ENCODE measurements at regions not wholly inside any gene's neighbourhood (a gene's known extent, or its start where the extent isn't known, plus 50 kb on each side); places are given as distances from the start of the nearest gene placed in this dataset.

DNA sequence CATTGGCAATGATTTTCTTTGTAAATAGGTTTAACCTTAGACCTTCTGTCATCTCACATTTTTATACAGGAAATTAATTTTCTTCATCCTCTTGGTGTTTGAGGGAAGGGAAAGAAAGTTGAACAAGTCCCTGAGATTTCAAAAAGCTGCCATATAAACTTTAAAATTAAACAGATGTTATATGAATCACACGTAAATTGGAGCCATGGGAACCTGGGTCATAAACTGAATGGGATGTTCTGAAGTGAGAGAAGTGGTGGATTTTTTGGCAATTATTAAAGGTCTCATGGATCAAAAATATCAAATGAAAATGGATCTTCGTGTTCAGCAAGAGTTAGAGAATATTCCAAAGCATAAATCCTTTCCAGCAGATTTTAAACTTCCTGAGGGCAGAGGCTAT is 242.2 kb downstream of the DMRT2 start:
- no peaks in the 10 kb centered on the region for H3K36me3 Mint-ChIP-seq (ENCODE audit: unreplicated experiment)
- H3K27ac Mint-ChIP-seq (ENCODE audit: unreplicated experiment): no peak overlapping the region

DNA sequence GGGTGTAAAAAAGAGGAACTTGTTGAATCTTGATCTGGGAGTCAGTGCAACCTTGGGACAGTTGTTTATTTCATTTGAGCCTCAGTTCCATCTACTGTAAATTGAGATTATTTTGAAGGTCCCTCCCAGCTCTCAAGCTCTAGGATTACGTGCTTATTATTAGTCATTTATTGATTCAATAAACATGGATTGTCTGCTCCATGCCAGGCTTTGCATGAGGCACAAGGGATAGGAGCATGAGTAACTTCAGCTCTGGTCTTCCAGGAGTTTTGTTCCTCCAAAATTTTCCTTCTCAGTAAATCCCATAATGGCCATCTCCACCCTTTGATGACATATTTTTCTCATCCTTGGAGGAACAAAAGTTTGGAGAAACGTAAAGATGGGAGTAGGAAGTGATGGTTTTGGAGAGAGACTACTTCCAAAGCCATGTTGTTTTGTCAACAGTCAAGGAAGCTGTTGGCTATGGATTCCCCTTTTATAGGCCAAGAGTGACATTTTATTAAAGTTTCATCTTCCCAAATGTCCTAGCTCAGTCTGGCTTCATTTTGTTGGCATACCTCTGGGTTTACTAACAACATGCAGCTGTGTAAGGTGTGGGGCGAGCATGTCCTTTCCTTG is 244.6 kb downstream of the DMRT2 start:
- no peak for DNase-seq (ENCODE audit: extremely low spot score, unreplicated experiment)
- H3K9me3 Mint-ChIP-seq (ENCODE audit: unreplicated experiment): peaks cover 13% of the 10 kb centered on the region
- H3K4me1 Mint-ChIP-seq (ENCODE audit: unreplicated experiment): no peaks in the 10 kb centered on the region
- H3K36me3 Mint-ChIP-seq (ENCODE audit: unreplicated experiment): no peaks in the 10 kb centered on the region
- no peak overlapping the region for H3K27ac Mint-ChIP-seq (ENCODE audit: unreplicated experiment)
- no peaks in the 10 kb centered on the region for H3K27me3 Mint-ChIP-seq (ENCODE audit: unreplicated experiment)
- H3K4me3 Mint-ChIP-seq (ENCODE audit: unreplicated experiment): no peak overlapping the region
- TF ChIP-seq, protein P1, sequence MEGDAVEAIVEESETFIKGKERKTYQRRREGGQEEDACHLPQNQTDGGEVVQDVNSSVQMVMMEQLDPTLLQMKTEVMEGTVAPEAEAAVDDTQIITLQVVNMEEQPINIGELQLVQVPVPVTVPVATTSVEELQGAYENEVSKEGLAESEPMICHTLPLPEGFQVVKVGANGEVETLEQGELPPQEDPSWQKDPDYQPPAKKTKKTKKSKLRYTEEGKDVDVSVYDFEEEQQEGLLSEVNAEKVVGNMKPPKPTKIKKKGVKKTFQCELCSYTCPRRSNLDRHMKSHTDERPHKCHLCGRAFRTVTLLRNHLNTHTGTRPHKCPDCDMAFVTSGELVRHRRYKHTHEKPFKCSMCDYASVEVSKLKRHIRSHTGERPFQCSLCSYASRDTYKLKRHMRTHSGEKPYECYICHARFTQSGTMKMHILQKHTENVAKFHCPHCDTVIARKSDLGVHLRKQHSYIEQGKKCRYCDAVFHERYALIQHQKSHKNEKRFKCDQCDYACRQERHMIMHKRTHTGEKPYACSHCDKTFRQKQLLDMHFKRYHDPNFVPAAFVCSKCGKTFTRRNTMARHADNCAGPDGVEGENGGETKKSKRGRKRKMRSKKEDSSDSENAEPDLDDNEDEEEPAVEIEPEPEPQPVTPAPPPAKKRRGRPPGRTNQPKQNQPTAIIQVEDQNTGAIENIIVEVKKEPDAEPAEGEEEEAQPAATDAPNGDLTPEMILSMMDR (IDR thresholded peaks at IDR 0.05): no peak

More for the DNA sequence above, 242.2 kb downstream of the DMRT2 start:
- DNase-seq (ENCODE audit: extremely low spot score, unreplicated experiment): no peak
- Mint-ChIP-seq H3K9me3 (ENCODE audit: unreplicated experiment) (peaks cover 18% of the 10 kb centered on the region), H3K27me3 (ENCODE audit: unreplicated experiment) (no peaks in the 10 kb centered on the region), H3K4me1 (ENCODE audit: unreplicated experiment) (no peaks in the 10 kb centered on the region), H3K4me3 (ENCODE audit: unreplicated experiment) (no peak overlapping the region)
- TF ChIP-seq, protein P1 (IDR thresholded peaks at IDR 0.05): no peak

GRCh38 chr9:1296331-1296730 is 246.2 kb downstream of the DMRT2 start:
- Mint-ChIP-seq H3K27ac (ENCODE audit: unreplicated experiment) (no peak overlapping the region), H3K4me1 (ENCODE audit: unreplicated experiment) (no peaks in the 10 kb centered on the region), H3K27me3 (ENCODE audit: unreplicated experiment) (no peaks in the 10 kb centered on the region), H3K9me3 (ENCODE audit: unreplicated experiment) (peaks cover 13% of the 10 kb centered on the region), H3K36me3 (ENCODE audit: unreplicated experiment) (no peaks in the 10 kb centered on the region), H3K4me3 (ENCODE audit: unreplicated experiment) (no peak overlapping the region)
- DNase-seq (ENCODE audit: extremely low spot score, unreplicated experiment): no peak
- TF ChIP-seq, protein P1 (IDR thresholded peaks at IDR 0.05): no peak

DNA sequence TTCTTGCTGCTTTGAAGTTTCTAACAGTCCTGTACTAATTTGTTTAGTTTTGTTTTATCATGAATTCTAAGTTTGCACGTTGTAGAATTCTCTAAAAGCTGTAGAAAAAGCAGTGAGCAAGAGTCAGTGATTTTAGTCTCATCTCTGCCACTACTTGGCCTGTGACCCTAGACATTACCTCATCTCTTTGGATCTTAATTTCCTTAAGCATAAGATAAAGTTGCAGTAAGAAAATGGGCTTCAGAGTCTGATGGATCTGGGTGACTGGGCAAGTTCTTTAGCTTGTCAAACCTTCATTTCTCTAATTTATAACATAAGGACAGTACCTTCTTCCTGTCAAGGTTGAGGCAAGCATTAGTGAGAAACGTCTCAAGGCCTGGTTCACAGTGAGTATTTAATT is 247.9 kb downstream of the DMRT2 start:
- DNase-seq (ENCODE audit: extremely low spot score, unreplicated experiment): no peak
- Mint-ChIP-seq H3K27me3 (ENCODE audit: unreplicated experiment) (no peaks in the 10 kb centered on the region), H3K9me3 (ENCODE audit: unreplicated experiment) (peaks cover 6% of the 10 kb centered on the region), H3K4me3 (ENCODE audit: unreplicated experiment) (no peak overlapping the region), H3K4me1 (ENCODE audit: unreplicated experiment) (no peaks in the 10 kb centered on the region), H3K27ac (ENCODE audit: unreplicated experiment) (no peak overlapping the region), H3K36me3 (ENCODE audit: unreplicated experiment) (no peaks in the 10 kb centered on the region)
- TF ChIP-seq, protein P1 (IDR thresholded peaks at IDR 0.05): no peak

DNA sequence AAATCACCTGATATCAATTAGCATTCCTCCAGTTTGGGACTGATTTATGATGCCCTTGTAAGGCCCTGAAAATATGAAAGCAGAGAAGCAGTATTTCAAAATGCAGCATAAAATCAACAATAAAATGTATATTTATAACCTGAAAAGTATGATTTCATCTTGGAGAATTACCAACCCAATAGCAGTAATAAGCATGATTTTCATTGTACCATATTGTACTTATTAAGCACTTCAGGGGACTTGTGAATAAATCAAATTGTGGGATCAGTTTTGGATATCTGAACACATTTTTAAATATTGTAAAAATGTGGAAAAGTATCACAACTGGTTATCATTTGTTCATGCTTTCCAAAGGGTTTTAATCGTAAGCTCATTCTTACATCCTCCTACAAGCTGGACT is 250.8 kb downstream of the DMRT2 start:
- TF ChIP-seq, protein P1 (IDR thresholded peaks at IDR 0.05): no peak
- Mint-ChIP-seq H3K4me3 (ENCODE audit: unreplicated experiment) (no peak overlapping the region), H3K36me3 (ENCODE audit: unreplicated experiment) (no peaks in the 10 kb centered on the region), H3K27ac (ENCODE audit: unreplicated experiment) (no peak overlapping the region), H3K9me3 (ENCODE audit: unreplicated experiment) (peaks cover 6% of the 10 kb centered on the region), H3K4me1 (ENCODE audit: unreplicated experiment) (no peaks in the 10 kb centered on the region), H3K27me3 (ENCODE audit: unreplicated experiment) (no peaks in the 10 kb centered on the region)
- DNase-seq (ENCODE audit: extremely low spot score, unreplicated experiment): no peak

All from osteocyte (in vitro differentiated cells).